H9 (cell line): ENCODE measurements at regions not wholly inside any gene's neighbourhood (a gene's known extent, or its start where the extent isn't known, plus 50 kb on each side); places are given as distances from the start of the nearest gene placed in this dataset.

Experiments used
- DNase-seq: peaks from one replicate; pipeline ENCODE4 v3.0.0-alpha.2; 2017
- H2AFZ ChIP-seq: one replicate; pipeline ENCODE4 v1.6.1; 2013; ENCODE audit warnings: mild to moderate bottlenecking, low read length, control low read depth, moderate library complexity
- H2AK5ac ChIP-seq: 2 replicates; pipeline ENCODE4 v1.6.1; 2013; ENCODE audit warnings: low read length, control low read depth, mixed read lengths; ENCODE audit not compliant: insufficient read length
- H2BK120ac ChIP-seq: one replicate; pipeline ENCODE4 v1.6.1; 2013; ENCODE audit warnings: low read depth, mild to moderate bottlenecking, low read length, control low read depth, inconsistent platforms; ENCODE audit not compliant: poor library complexity, severe bottlenecking
- H2BK12ac ChIP-seq: 2 replicates; pipeline ENCODE4 v1.6.1; 2013; ENCODE audit warnings: low read length, control low read depth, mixed read lengths, low read depth; ENCODE audit not compliant: insufficient read length
- H2BK15ac ChIP-seq: 2 replicates; pipeline ENCODE4 v1.6.1; 2013; ENCODE audit warnings: low read depth, low read length, control low read depth
- H2BK20ac ChIP-seq: one replicate; pipeline ENCODE4 v1.6.1; 2013; ENCODE audit warnings: low read depth, mild to moderate bottlenecking, low read length, control low read depth, inconsistent platforms; ENCODE audit not compliant: poor library complexity, severe bottlenecking
- H2BK5ac ChIP-seq: 2 replicates; pipeline ENCODE4 v1.6.1; 2013; ENCODE audit warnings: low read length, control low read depth, mixed read lengths; ENCODE audit not compliant: insufficient read length
- H3K14ac ChIP-seq: 2 replicates; pipeline ENCODE4 v1.6.1; 2013; ENCODE audit warnings: low read length, control low read depth; ENCODE audit not compliant: insufficient read depth
- H3K18ac ChIP-seq: 2 replicates; pipeline ENCODE4 v1.6.1; 2013; ENCODE audit warnings: low read depth, mild to moderate bottlenecking, mixed read lengths, low read length, control low read depth; ENCODE audit not compliant: insufficient read length
- H3K23ac ChIP-seq: 2 replicates; pipeline ENCODE4 v1.6.1; 2013; ENCODE audit warnings: low read length, control low read depth, mixed read lengths, low read depth; ENCODE audit not compliant: insufficient read length
- H3K23me2 ChIP-seq: 2 replicates; pipeline ENCODE4 v1.6.1; 2013; ENCODE audit warnings: low read depth, mild to moderate bottlenecking, mixed read lengths, low read length, control low read depth; ENCODE audit not compliant: insufficient read length, poor library complexity, severe bottlenecking
- H3K27ac ChIP-seq: 2 replicates; pipeline ENCODE4 v1.5.1; 2013; ENCODE audit warnings: low read length, control low read depth, mixed read lengths, low read depth; ENCODE audit not compliant: insufficient read length
- H3K27me3 ChIP-seq: 2 replicates; pipeline ENCODE4 v1.6.1; 2013; ENCODE audit warnings: low read length, control low read depth, inconsistent platforms; ENCODE audit not compliant: insufficient read depth
- H3K4ac ChIP-seq: 2 replicates; pipeline ENCODE4 v1.6.1; 2013; ENCODE audit warnings: low read depth, mild to moderate bottlenecking, control low read depth, inconsistent platforms, low read length, moderate library complexity
- H3K4me1 ChIP-seq: 2 replicates; pipeline ENCODE4 v1.6.1; 2013; ENCODE audit warnings: low read length, control low read depth, inconsistent platforms; ENCODE audit not compliant: insufficient read depth
- H3K4me2 ChIP-seq: 2 replicates; pipeline ENCODE4 v1.6.1; 2013; ENCODE audit warnings: low read length, control low read depth, mixed read lengths; ENCODE audit not compliant: insufficient read length, insufficient read depth
- H3K56ac ChIP-seq: 2 replicates; pipeline ENCODE4 v1.6.1; 2013; ENCODE audit warnings: low read depth, mild to moderate bottlenecking, mixed read lengths, low read length, control low read depth; ENCODE audit not compliant: insufficient read length
- H3K79me1 ChIP-seq: 2 replicates; pipeline ENCODE4 v1.6.1; 2013; ENCODE audit warnings: low read depth, mild to moderate bottlenecking, moderate library complexity, low read length, control low read depth, inconsistent platforms; ENCODE audit not compliant: insufficient read depth, poor library complexity, severe bottlenecking
- H3K79me2 ChIP-seq: 2 replicates; pipeline ENCODE4 v1.6.1; 2013; ENCODE audit warnings: low read length, control low read depth, inconsistent platforms; ENCODE audit not compliant: insufficient read depth
- H3K9ac ChIP-seq: 2 replicates; pipeline ENCODE4 v1.6.1; 2013; ENCODE audit warnings: low read length, control low read depth, mixed read lengths; ENCODE audit not compliant: insufficient read length; ENCODE audit errors: extremely low read depth
- H3K9me3 ChIP-seq: one replicate; pipeline ENCODE4 v1.6.1; 2013; ENCODE audit warnings: low read depth, low read length, inconsistent platforms; ENCODE audit not compliant: control insufficient read depth
- H3T11ph ChIP-seq: one replicate; pipeline ENCODE4 v1.6.1; 2013; ENCODE audit warnings: mild to moderate bottlenecking, low read length, control low read depth, inconsistent platforms
- H4K20me1 ChIP-seq: one replicate; pipeline ENCODE4 v1.6.1; 2013; ENCODE audit not compliant: control insufficient read depth, insufficient read length, insufficient read depth
- H4K5ac ChIP-seq: 2 replicates; pipeline ENCODE4 v1.6.1; 2013; ENCODE audit warnings: low read depth, mild to moderate bottlenecking, mixed read lengths, low read length, control low read depth; ENCODE audit not compliant: insufficient read length
- H4K8ac ChIP-seq: replicated peaks from 2 replicates; pipeline ENCODE4 v1.6.1; 2013; ENCODE audit warnings: low read length, control low read depth, mixed read lengths, low read depth; ENCODE audit not compliant: insufficient read length
- H4K91ac ChIP-seq: 2 replicates; pipeline ENCODE4 v1.6.1; 2013; ENCODE audit warnings: low read depth, mild to moderate bottlenecking, moderate library complexity, mixed read lengths, low read length, control low read depth; ENCODE audit not compliant: insufficient read length
- H3K27ac Mint-ChIP-seq, 3 experiments: 2 replicates in 2 of 3; 3 replicates in 1 of 3; pipeline ENCODE4 v1.8.0; 2020 to 2021; ENCODE audit warnings: mixed read lengths in 3 of 3, mild to moderate bottlenecking in 1 of 3, moderate library complexity in 1 of 3
- H3K27me3 Mint-ChIP-seq: 2 replicates; pipeline ENCODE4 v1.8.0; 2021; ENCODE audit warnings: low read depth, mild to moderate bottlenecking, moderate library complexity, mixed read lengths
- H3K36me3 Mint-ChIP-seq, 3 experiments: 2 replicates in 2 of 3; 3 replicates in 1 of 3; pipeline ENCODE4 v1.8.0; 2020 to 2021; ENCODE audit warnings: low read depth in 3 of 3, mixed read lengths in 3 of 3; ENCODE audit not compliant: insufficient read depth in 1 of 3
- H3K4me1 Mint-ChIP-seq, 2 experiments: 2 replicates each; pipeline ENCODE4 v1.8.0; 2020; ENCODE audit warnings: mixed read lengths in 2 of 2
- H3K4me3 Mint-ChIP-seq, 2 experiments: 2 replicates in 1 of 2; 3 replicates in 1 of 2; pipeline ENCODE4 v1.8.0; 2020 to 2021; ENCODE audit warnings: mild to moderate bottlenecking in 2 of 2, mixed read lengths in 2 of 2, moderate library complexity in 1 of 2
- H3K9me3 Mint-ChIP-seq, 2 experiments: 2 replicates in 1 of 2; 3 replicates in 1 of 2; pipeline ENCODE4 v1.8.0; 2020; ENCODE audit warnings: mild to moderate bottlenecking in 2 of 2, mixed read lengths in 2 of 2, moderate library complexity in 1 of 2
- CTCF ChIP-seq: fragments of 200-600 bp; sonication (generic); conservative IDR thresholded peaks from 3 replicates; pipeline ENCODE4 v1.8.0; 2021; ENCODE audit warnings: antibody characterized with exemption, mild to moderate bottlenecking
- WGBS: extraction: QIAGEN DNeasy Blood & Tissue Kit; methylation state at CpG from one replicate; pipeline ENCODE4 v1.1.7; 2013; ENCODE audit warnings: missing lambda C conversion rate, low lambda C conversion rate, mixed read lengths; ENCODE audit not compliant: insufficient read length; ENCODE audit errors: extremely low coverage; 5-methylcytosine and 5-hydroxymethylcytosine counted together

GRCh38 chr9:103802068-103802467 is 292.0 kb upstream of the SMC2 start:
- Histone ChIP-seq H2AK5ac (no peak overlapping the region), H2BK5ac (no peak overlapping the region), H4K91ac (no peak overlapping the region), H3K23me2 (no peaks in the 10 kb centered on the region), H3K4me1 (no peaks in the 10 kb centered on the region), H3K27ac (no peak overlapping the region), H3K27me3 (no peaks in the 10 kb centered on the region), H3K4me2 (no peak overlapping the region), H3K79me2 (no peaks in the 10 kb centered on the region), H3T11ph (no peak overlapping the region), H2BK15ac (no peak overlapping the region), H3K14ac (no peak overlapping the region), H3K56ac (no peak overlapping the region), H3K4ac (no peak overlapping the region), H3K9ac (no peak overlapping the region), H2BK12ac (no peak overlapping the region), H4K8ac (no peak overlapping the region), H2BK20ac (no peak overlapping the region), H3K23ac (no peak overlapping the region), H3K79me1 (no peaks in the 10 kb centered on the region), H2BK120ac (no peak overlapping the region), H3K9me3 (no peaks in the 10 kb centered on the region), H3K18ac (no peak overlapping the region), H4K5ac (no peak overlapping the region), H4K20me1 (no peaks in the 10 kb centered on the region), H2AFZ (no peak overlapping the region)
- DNase-seq = no peak
- Mint-ChIP-seq H3K9me3 (no peaks in the 10 kb centered on the region), H3K27ac (no peak overlapping the region), H3K36me3 (no peaks in the 10 kb centered on the region), H3K4me3 (no peak overlapping the region), H3K27me3 (no peaks in the 10 kb centered on the region), H3K4me1 (peaks cover 7 to 10% of the 10 kb centered on the region in 2 experiments; a peak in 3 of 4 replicates)
- no peak for TF ChIP-seq CTCF
- WGBS = no CpG with 5 or more reads among the region's 1 CpG
